GM13977 (cell line): ENCODE measurements at regions not wholly inside any gene's neighbourhood (a gene's known extent, or its start where the extent isn't known, plus 50 kb on each side); places are given as distances from the start of the nearest gene placed in this dataset.

Source experiments
- DNase-seq: peaks from one replicate; pipeline ENCODE4 v3.0.0; 2012; ENCODE audit warnings: low spot score
- CTCF ChIP-seq: IDR thresholded peaks from 2 replicates; pipeline ENCODE4 v1.5.1; 2012; ENCODE audit warnings: mild to moderate bottlenecking, control low read depth; ENCODE audit not compliant: insufficient read depth; ENCODE audit errors: extremely low read depth, missing control alignments
- in situ Hi-C: fragments of 300-500 bp; cut with MboI; formaldehyde crosslinking; loops from one replicate; pipeline ENCODE4 v1.12.0; 2022; ENCODE audit warnings: low sequenced_read_pairs, low pct_unique_long_range_greater_than_20kb, mixed read lengths, inconsistent platforms; ENCODE audit not compliant: unreplicated experiment

DNA sequence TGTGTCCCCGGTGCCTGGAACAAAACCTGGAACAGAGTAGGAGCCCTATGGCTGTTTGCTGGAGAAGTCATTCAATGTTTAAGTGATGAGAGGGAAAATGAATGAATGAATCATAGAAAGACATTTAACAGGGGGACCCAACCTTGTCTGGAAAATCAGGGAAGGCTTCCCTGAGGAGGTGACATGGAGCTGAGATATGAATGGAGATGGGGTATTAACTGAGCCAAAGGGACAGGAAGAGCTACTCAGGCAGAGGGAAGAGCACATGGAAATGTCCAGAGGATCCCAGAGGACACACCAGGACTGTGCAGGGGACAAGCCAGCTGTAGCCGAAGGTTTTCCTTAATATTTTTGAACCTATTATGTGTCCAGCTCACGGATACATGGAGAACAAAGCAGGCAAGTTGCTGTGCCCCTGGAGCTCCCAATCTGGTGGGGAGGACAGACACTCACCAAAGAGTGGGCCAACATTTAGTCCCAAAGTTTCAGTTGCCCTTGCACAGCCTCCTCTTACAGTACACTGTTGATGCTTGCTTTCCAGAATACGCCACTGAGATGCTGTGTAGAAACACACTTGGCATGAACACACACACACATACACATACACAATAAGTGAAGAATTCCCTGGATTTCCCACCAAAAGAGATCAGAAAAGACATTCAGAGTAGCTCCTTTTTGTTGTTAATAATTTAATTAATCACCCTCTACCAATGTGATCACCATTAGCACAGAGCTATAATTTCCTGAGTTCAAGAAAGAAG, 77.0 kb upstream of the PTPN1 start:
- no peak for TF ChIP-seq CTCF
- DNase-seq, result no peak
- in situ Hi-C loops, result no loop called here

DNA sequence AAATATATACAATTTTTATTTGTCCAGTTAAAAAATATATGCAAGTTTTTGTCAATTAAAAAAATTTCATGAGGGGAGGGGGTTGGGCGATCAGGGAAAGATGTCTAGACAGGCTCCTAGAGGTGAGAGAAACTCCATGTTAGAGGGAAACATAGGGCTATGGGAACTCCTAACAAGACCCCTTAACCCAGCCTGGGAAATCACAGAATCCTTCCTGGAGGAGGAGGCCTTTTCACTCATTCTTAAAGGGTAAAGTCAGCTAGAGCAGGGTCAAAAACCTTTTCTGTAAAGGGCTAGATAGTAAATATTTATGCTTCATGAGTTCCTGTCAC, 75.9 kb upstream of the PTPN1 start:
- no peak for DNase-seq
- in situ Hi-C loops, result no loop called here
- TF ChIP-seq CTCF, result no peak

- no peak for DNase-seq
- TF ChIP-seq CTCF, result no peak
- in situ Hi-C loops, result no loop called here
Observed at GRCh38 chr20:50434653-50435396, 75.4 kb upstream of the PTPN1 start.

DNA sequence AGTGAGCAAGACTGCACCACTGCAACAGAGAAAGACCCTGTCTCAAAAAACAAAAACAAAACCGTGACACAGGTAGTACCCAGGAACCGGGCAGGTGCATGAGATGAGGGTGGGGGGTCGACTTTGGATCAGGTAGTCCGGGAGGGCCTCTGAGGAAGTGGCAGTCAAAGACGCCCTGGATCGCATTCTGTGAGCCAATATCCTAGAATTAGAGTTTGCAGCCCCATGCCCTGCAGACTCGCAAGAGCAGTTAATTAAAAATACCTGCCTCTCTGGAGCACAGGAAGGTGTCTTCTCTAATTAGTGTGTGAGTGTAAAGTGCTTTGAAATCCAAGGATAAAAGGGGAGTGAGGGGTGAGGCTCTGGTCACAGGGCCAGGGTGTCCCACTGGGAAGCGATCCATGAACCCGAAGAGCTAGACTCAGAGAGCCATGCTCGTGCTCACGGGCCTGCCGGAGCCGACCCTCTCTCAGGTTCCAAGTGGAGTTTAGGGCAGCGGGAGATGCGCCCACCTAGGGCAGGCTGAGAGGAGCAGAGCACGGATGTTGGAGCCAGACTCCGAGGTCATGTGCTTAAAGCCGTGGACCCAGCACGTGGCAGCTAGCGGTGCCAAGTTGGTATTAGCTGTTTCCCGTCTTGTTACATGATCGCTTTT, 74.7 kb upstream of the PTPN1 start:
- no peak for TF ChIP-seq CTCF
- no peak for DNase-seq
- in situ Hi-C loops, result no loop called here

- in situ Hi-C loops, result no loop called here
- no peak for TF ChIP-seq CTCF
- DNase-seq, result no peak
Observed at GRCh38 chr20:50436052-50436656, 74.0 kb upstream of the PTPN1 start.

GRCh38 chr20:50436696-50437095, 73.5 kb upstream of the PTPN1 start:
- no peak for DNase-seq
- TF ChIP-seq CTCF, result no peak
- in situ Hi-C loops, result no loop called here
